NCI-H1092 treated with DMSO at 0.1 percent for 48 hours (cell line): ENCODE measurements at regions not wholly inside any gene's neighbourhood (a gene's known extent, or its start where the extent isn't known, plus 50 kb on each side); places are given as distances from the start of the nearest gene placed in this dataset.
"Not testable (repeated sequence)": the region's sequence is repeated elsewhere in the genome, so short reads cannot be mapped to it uniquely, and the experiment has no call there.

ENCODE experiments used
- DNase-seq: peaks from one replicate; lab custom pipeline; 2025; lab: John Stamatoyannopoulos, UW

- no peak for DNase-seq
Observed at GRCh38 chr2:13607139-13607538, 890.4 kb downstream of the TRIB2 start.

GRCh38 chr2:13611939-13612338 is 895.2 kb downstream of the TRIB2 start:
- DNase-seq, result no peak

GRCh38 chr2:13616059-13616458 is 899.3 kb downstream of the TRIB2 start:
- DNase-seq, result no peak

- no peak for DNase-seq
Observed at GRCh38 chr2:13616616-13617015, 899.9 kb downstream of the TRIB2 start.

GRCh38 chr2:13628122-13628521 is 911.4 kb downstream of the TRIB2 start:
- no peak for DNase-seq

GRCh38 chr2:13638181-13638580 is 921.4 kb downstream of the TRIB2 start:
- DNase-seq, result no peak

- DNase-seq, result no peak
Observed at GRCh38 chr2:13649918-13650317, 933.2 kb downstream of the TRIB2 start.

- DNase-seq, result no peak
Observed at GRCh38 chr2:13650586-13651180, 933.9 kb downstream of the TRIB2 start.

GRCh38 chr2:13651684-13652131 is 935.0 kb downstream of the TRIB2 start:
- DNase-seq, result no peak

GRCh38 chr2:13652531-13653313 is 936.0 kb downstream of the TRIB2 start:
- no peak for DNase-seq

- DNase-seq, result no peak
Observed at GRCh38 chr2:13654416-13654815, 937.7 kb downstream of the TRIB2 start.

GRCh38 chr2:13660231-13660630 is 943.5 kb downstream of the TRIB2 start:
- no peak for DNase-seq

GRCh38 chr2:13662055-13662454 is 945.3 kb downstream of the TRIB2 start:
- DNase-seq, result no peak

GRCh38 chr2:13666582-13667414 is 950.1 kb downstream of the TRIB2 start:
- no peak for DNase-seq

GRCh38 chr2:13667415-13667757 is 950.6 kb downstream of the TRIB2 start:
- DNase-seq, result no peak

GRCh38 chr2:13669607-13670006 is 952.9 kb downstream of the TRIB2 start:
- DNase-seq, result no peak

- not testable (repeated sequence) for DNase-seq
Observed at GRCh38 chr2:13673821-13674220, 957.1 kb downstream of the TRIB2 start.

GRCh38 chr2:13676269-13676668 is 956.2 kb upstream of the LRATD1 start:
- no peak for DNase-seq

- DNase-seq, result no peak
Observed at GRCh38 chr2:13681936-13682335, 950.6 kb upstream of the LRATD1 start.

- no peak for DNase-seq
Observed at GRCh38 chr2:13682540-13683272, 949.8 kb upstream of the LRATD1 start.

- no peak for DNase-seq
Observed at GRCh38 chr2:13686262-13686661, 946.3 kb upstream of the LRATD1 start.

GRCh38 chr2:13694673-13695072 is 937.8 kb upstream of the LRATD1 start:
- no peak for DNase-seq
